ENCODE measurements at regions not wholly inside any gene's neighbourhood (a gene's known extent, or its start where the extent isn't known, plus 50 kb on each side); places are given as distances from the start of the nearest gene placed in this dataset.

- Mint-ChIP-seq H3K4me3 (no peak overlapping the region), H3K4me1 (peaks cover 12% of the 10 kb centered on the region), H3K27me3 (peaks cover 4% of the 10 kb centered on the region), H3K27ac (no peak overlapping the region), H3K9me3 (ENCODE audit: insufficient read depth) (no peaks in the 10 kb centered on the region)
- Histone ChIP-seq H3K36me3 (replicated peaks in 1 of 2; ENCODE audit: control extremely low read depth in 1 of 2, control insufficient read depth in 1 of 2, extremely low read depth in 1 of 2, insufficient read depth in 2 of 2, low read length in 1 of 2) (no peaks in the 10 kb centered on the region), H3K27ac (ENCODE audit: low read length in 2 of 2) (no peak overlapping the region), H3K9ac (ENCODE audit: low read length) (no peak overlapping the region), H3K4me1 (ENCODE audit: control insufficient read depth in 2 of 2, insufficient read depth in 2 of 2, low read length in 2 of 2) (peaks cover 0 to 4% of the 10 kb centered on the region in 2 donors), H3K79me2 (ENCODE audit: control insufficient read depth, insufficient read depth, low read length) (no peaks in the 10 kb centered on the region), H3K4me2 (replicated peaks; ENCODE audit: low read depth, low read length, poor library complexity, severe bottlenecking) (no peak overlapping the region), H4K20me1 (ENCODE audit: control insufficient read depth, insufficient read depth, low read length, poor library complexity, severe bottlenecking) (no peaks in the 10 kb centered on the region), H3K27me3 (replicated peaks in 1 of 4; ENCODE audit: control extremely low read depth in 1 of 4, control insufficient read depth in 3 of 4, insufficient read depth in 4 of 4, low read length in 3 of 4) (no peaks in the 10 kb centered on the region), H3K4me3 (ENCODE audit: control extremely low read depth in 1 of 5, extremely low read depth in 1 of 5, insufficient read depth in 1 of 5, low read depth in 2 of 5, low read length in 4 of 5) (no peak overlapping the region), H2AFZ (ENCODE audit: insufficient read depth, low read depth, low read length, poor library complexity, severe bottlenecking) (no peak overlapping the region), H3K9me3 (ENCODE audit: control extremely low read depth in 1 of 3, control insufficient read depth in 2 of 3, insufficient read depth in 1 of 3, low read length in 2 of 3) (peaks cover 0 to 3% (median 0%) of the 10 kb centered on the region in 3 donors)
- DNase-seq (no peak), ATAC-seq (ENCODE audit: low read depth) (no peak)
- CTCF ChIA-PET = no interaction called here
- no peak for TF ChIP-seq CTCF (IDR thresholded peaks at IDR 0.05)
- TF ChIP-seq EZH2 (IDR thresholded peaks at IDR 0.05; ENCODE audit: borderline replicate concordance, insufficient read depth, low read depth, low read length, poor library complexity, severe bottlenecking) = no peak
- POLR2A ChIA-PET = no interaction called here
- intact Hi-C loops (cut with micrococcal nuclease) = no loop called here
- 100% methylated on average over 1 of the region's 1 CpG for WGBS (ENCODE audit: insufficient coverage)
Observed at GRCh38 chr3:177725165-177725564, 527.9 kb upstream of the TBL1XR1 start.

GRCh38 chr3:177726807-177727206, 529.5 kb upstream of the TBL1XR1 start:
- 81% methylated on average over 3 of the region's 3 CpGs for WGBS (ENCODE audit: insufficient coverage)
- CTCF ChIA-PET = no interaction called here

More at GRCh38 chr3:177726807-177727206, 529.5 kb upstream of the TBL1XR1 start:
- Mint-ChIP-seq H3K4me3 (no peak overlapping the region), H3K9me3 (ENCODE audit: insufficient read depth) (no peaks in the 10 kb centered on the region), H3K4me1 (peaks cover 12% of the 10 kb centered on the region), H3K27me3 (peaks cover 4% of the 10 kb centered on the region), H3K27ac (no peak overlapping the region)
- no peaks in the 10 kb centered on the region for H3K79me2 ChIP-seq (ENCODE audit: control insufficient read depth, insufficient read depth, low read length)
- H2AFZ ChIP-seq (ENCODE audit: insufficient read depth, low read depth, low read length, poor library complexity, severe bottlenecking) = no peak overlapping the region
- ATAC-seq (ENCODE audit: low read depth) = no peak
- no peaks in the 10 kb centered on the region for H3K27me3 ChIP-seq (replicated peaks in 1 of 4; ENCODE audit: control extremely low read depth in 1 of 4, control insufficient read depth in 3 of 4, insufficient read depth in 4 of 4, low read length in 3 of 4)
- intact Hi-C loops (cut with micrococcal nuclease) = no loop called here
- POLR2A ChIA-PET = no interaction called here
- H3K4me2 ChIP-seq (replicated peaks; ENCODE audit: low read depth, low read length, poor library complexity, severe bottlenecking) = no peak overlapping the region
- H3K4me1 ChIP-seq (ENCODE audit: control insufficient read depth in 2 of 2, insufficient read depth in 2 of 2, low read length in 2 of 2) = peaks cover 0 to 4% of the 10 kb centered on the region in 2 donors
- no peak overlapping the region for H3K4me3 ChIP-seq (ENCODE audit: control extremely low read depth in 1 of 5, extremely low read depth in 1 of 5, insufficient read depth in 1 of 5, low read depth in 2 of 5, low read length in 4 of 5)
- no peak overlapping the region for H3K27ac ChIP-seq (ENCODE audit: low read length in 2 of 2)
- no peak for DNase-seq
- peaks cover 0 to 3% (median 0%) of the 10 kb centered on the region in 3 donors for H3K9me3 ChIP-seq (ENCODE audit: control extremely low read depth in 1 of 3, control insufficient read depth in 2 of 3, insufficient read depth in 1 of 3, low read length in 2 of 3)
- H4K20me1 ChIP-seq (ENCODE audit: control insufficient read depth, insufficient read depth, low read length, poor library complexity, severe bottlenecking) = no peaks in the 10 kb centered on the region
- no peak for TF ChIP-seq CTCF (IDR thresholded peaks at IDR 0.05)
- no peak for TF ChIP-seq EZH2 (IDR thresholded peaks at IDR 0.05; ENCODE audit: borderline replicate concordance, insufficient read depth, low read depth, low read length, poor library complexity, severe bottlenecking)
- H3K36me3 ChIP-seq (replicated peaks in 1 of 2; ENCODE audit: control extremely low read depth in 1 of 2, control insufficient read depth in 1 of 2, extremely low read depth in 1 of 2, insufficient read depth in 2 of 2, low read length in 1 of 2) = no peaks in the 10 kb centered on the region
- H3K9ac ChIP-seq (ENCODE audit: low read length) = no peak overlapping the region
